NCI-H2196 (cell line): ENCODE measurements at regions not wholly inside any gene's neighbourhood (a gene's known extent, or its start where the extent isn't known, plus 50 kb on each side); places are given as distances from the start of the nearest gene placed in this dataset.

Experiments used
- DNase-seq: peaks from one replicate; lab custom pipeline; 2025; ENCODE audit not compliant: unreplicated experiment; lab: John Stamatoyannopoulos, UW

- no peak for DNase-seq
These were observed 166.1 kb downstream of the MN1 start for GRCh38 chr22:27635435-27635834.

- DNase-seq, result no peak
These were observed 165.7 kb downstream of the MN1 start for GRCh38 chr22:27635852-27636251.

GRCh38 chr22:27636716-27637508 lies 164.6 kb downstream of the MN1 start:
- no peak for DNase-seq

GRCh38 chr22:27637604-27638003 lies 164.0 kb downstream of the MN1 start:
- DNase-seq, result no peak

GRCh38 chr22:27638329-27639233 lies 163.0 kb downstream of the MN1 start:
- no peak for DNase-seq

- no peak for DNase-seq
These were observed 162.1 kb downstream of the MN1 start for GRCh38 chr22:27639248-27640086.

- no peak for DNase-seq
These were observed 160.3 kb downstream of the MN1 start for GRCh38 chr22:27641049-27641795.

- no peak for DNase-seq
These were observed 159.3 kb downstream of the MN1 start for GRCh38 chr22:27642104-27642800.

- no peak for DNase-seq
These were observed 157.6 kb downstream of the MN1 start for GRCh38 chr22:27643907-27644306.

GRCh38 chr22:27644566-27644965 lies 157.0 kb downstream of the MN1 start:
- no peak for DNase-seq

GRCh38 chr22:27647540-27647939 lies 154.0 kb downstream of the MN1 start:
- DNase-seq, result no peak

GRCh38 chr22:27648074-27648473 lies 153.5 kb downstream of the MN1 start:
- no peak for DNase-seq

- no peak for DNase-seq
These were observed 152.7 kb downstream of the MN1 start for GRCh38 chr22:27648853-27649252.

- DNase-seq, result no peak
These were observed 151.0 kb downstream of the MN1 start for GRCh38 chr22:27650572-27650971.

- no peak for DNase-seq
These were observed 150.6 kb downstream of the MN1 start for GRCh38 chr22:27650985-27651384.

GRCh38 chr22:27651486-27651885 lies 150.1 kb downstream of the MN1 start:
- no peak for DNase-seq

- DNase-seq, result peak; percentile 5
These were observed 146.8 kb downstream of the MN1 start for GRCh38 chr22:27654546-27655445.

GRCh38 chr22:27655582-27656185 lies 145.9 kb downstream of the MN1 start:
- DNase-seq, result no peak
